ENCODE measurements at regions not wholly inside any gene's neighbourhood (a gene's known extent, or its start where the extent isn't known, plus 50 kb on each side); places are given as distances from the start of the nearest gene placed in this dataset.
"Not testable (repeated sequence)": the region's sequence is repeated elsewhere in the genome, so short reads cannot be mapped to it uniquely, and the experiment has no call there.

GRCh38 chr4:142897518-142897917, 51.4 kb upstream of the INPP4B start:
- not testable (repeated sequence) for DNase-seq (ENCODE audit: low read depth)

GRCh38 chr4:142900622-142901021, 54.5 kb upstream of the INPP4B start:
- DNase-seq (ENCODE audit: low read depth): no peak

GRCh38 chr4:142901166-142901662, 55.1 kb upstream of the INPP4B start:
- DNase-seq (ENCODE audit: low read depth): peak; percentile 34

- not testable (repeated sequence) for DNase-seq (ENCODE audit: low read depth)
Measured at GRCh38 chr4:142903617-142904016, 57.5 kb upstream of the INPP4B start.

GRCh38 chr4:142909908-142910307, 63.8 kb upstream of the INPP4B start:
- DNase-seq (ENCODE audit: low read depth): peak; percentile 4

- no peak for DNase-seq (ENCODE audit: low read depth)
Measured at GRCh38 chr4:142913034-142913433, 66.9 kb upstream of the INPP4B start.

GRCh38 chr4:142913461-142914030, 67.4 kb upstream of the INPP4B start:
- DNase-seq (ENCODE audit: low read depth): peak; percentile 2

GRCh38 chr4:142917678-142918077, 71.6 kb upstream of the INPP4B start:
- no peak for DNase-seq (ENCODE audit: low read depth)

GRCh38 chr4:142922720-142923119, 76.6 kb upstream of the INPP4B start:
- DNase-seq (ENCODE audit: low read depth): no peak

GRCh38 chr4:142923619-142924018, 77.5 kb upstream of the INPP4B start:
- no peak for DNase-seq (ENCODE audit: low read depth)

- DNase-seq (ENCODE audit: low read depth): no peak
Measured at GRCh38 chr4:142925161-142925560, 79.1 kb upstream of the INPP4B start.

GRCh38 chr4:142927721-142928120, 81.6 kb upstream of the INPP4B start:
- DNase-seq (ENCODE audit: low read depth): no peak

GRCh38 chr4:142929526-142929925, 83.4 kb upstream of the INPP4B start:
- DNase-seq (ENCODE audit: low read depth): no peak

GRCh38 chr4:142933207-142933606, 87.1 kb upstream of the INPP4B start:
- no peak for DNase-seq (ENCODE audit: low read depth)

- no peak for DNase-seq (ENCODE audit: low read depth)
Measured at GRCh38 chr4:142940425-142941330, 94.6 kb upstream of the INPP4B start.

GRCh38 chr4:142944565-142944964, 98.5 kb upstream of the INPP4B start:
- DNase-seq (ENCODE audit: low read depth): no peak

- no peak for DNase-seq (ENCODE audit: low read depth)
Measured at GRCh38 chr4:142952821-142953580, 106.9 kb upstream of the INPP4B start.

- no peak for DNase-seq (ENCODE audit: low read depth)
Measured at GRCh38 chr4:142954415-142954814, 108.3 kb upstream of the INPP4B start.

- DNase-seq (ENCODE audit: low read depth): no peak
Measured at GRCh38 chr4:142955501-142955900, 109.4 kb upstream of the INPP4B start.

- no peak for DNase-seq (ENCODE audit: low read depth)
Measured at GRCh38 chr4:142959173-142959572, 113.1 kb upstream of the INPP4B start.

GRCh38 chr4:142960126-142960525, 114.0 kb upstream of the INPP4B start:
- DNase-seq (ENCODE audit: low read depth): peak; percentile 3

- DNase-seq (ENCODE audit: low read depth): peak; percentile 3
Measured at GRCh38 chr4:142960867-142961644, 115.0 kb upstream of the INPP4B start.
